ENCODE measurements at regions not wholly inside any gene's neighbourhood (a gene's known extent, or its start where the extent isn't known, plus 50 kb on each side); places are given as distances from the start of the nearest gene placed in this dataset.

GRCh38 chrX:42107495-42108488 lies 184.4 kb upstream of the CASK start:
- no peaks in the 10 kb centered on the region for H3K27me3 ChIP-seq (ENCODE audit: insufficient read depth, low read length)
- H3K9me2 ChIP-seq (ENCODE audit: low read depth, low read length) = no peaks in the 10 kb centered on the region
- H4K20me1 ChIP-seq (ENCODE audit: insufficient read depth, low read length) = no peaks in the 10 kb centered on the region
- H3K9me3 ChIP-seq (ENCODE audit: low read length) = no peaks in the 10 kb centered on the region
- no peak overlapping the region for H3K4me3 ChIP-seq (ENCODE audit: low read depth, low read length, poor library complexity, severe bottlenecking)
- H3K9ac ChIP-seq (ENCODE audit: low read length) = no peak overlapping the region
- no peaks in the 10 kb centered on the region for H3K36me3 ChIP-seq (ENCODE audit: insufficient read depth, low read length)
- H3K4me2 ChIP-seq (ENCODE audit: low read length) = no peak overlapping the region
- no peak overlapping the region for H2AFZ ChIP-seq (ENCODE audit: low read length)
- TF ChIP-seq EZH2 (IDR thresholded peaks at IDR 0.05; ENCODE audit: borderline replicate concordance, low read length) (no peak), CTCF (IDR thresholded peaks at IDR 0.05; ENCODE audit: low read length) (no peak)
- no peaks in the 10 kb centered on the region for H3K79me2 ChIP-seq (ENCODE audit: insufficient read depth, low read length)
- no peak overlapping the region for H3K27ac ChIP-seq (ENCODE audit: low read depth, low read length, poor library complexity, severe bottlenecking)
- H3F3A ChIP-seq (ENCODE audit: insufficient read depth, low read length) = no peaks in the 10 kb centered on the region
- no peaks in the 10 kb centered on the region for H3K4me1 ChIP-seq (ENCODE audit: insufficient read depth, low read length, severe bottlenecking)

GRCh38 chrX:42106556-42106955 lies 183.2 kb upstream of the CASK start:
- Histone ChIP-seq H3K79me2 (ENCODE audit: insufficient read depth, low read length) (no peaks in the 10 kb centered on the region), H2AFZ (ENCODE audit: low read length) (no peak overlapping the region), H3K9ac (ENCODE audit: low read length) (no peak overlapping the region), H3K9me3 (ENCODE audit: low read length) (no peaks in the 10 kb centered on the region), H4K20me1 (ENCODE audit: insufficient read depth, low read length) (no peaks in the 10 kb centered on the region), H3K27ac (ENCODE audit: low read depth, low read length, poor library complexity, severe bottlenecking) (no peak overlapping the region), H3K4me2 (ENCODE audit: low read length) (no peak overlapping the region), H3K9me2 (ENCODE audit: low read depth, low read length) (no peaks in the 10 kb centered on the region), H3K4me1 (ENCODE audit: insufficient read depth, low read length, severe bottlenecking) (no peaks in the 10 kb centered on the region), H3F3A (ENCODE audit: insufficient read depth, low read length) (no peaks in the 10 kb centered on the region), H3K4me3 (ENCODE audit: low read depth, low read length, poor library complexity, severe bottlenecking) (no peak overlapping the region), H3K36me3 (ENCODE audit: insufficient read depth, low read length) (no peaks in the 10 kb centered on the region), H3K27me3 (ENCODE audit: insufficient read depth, low read length) (no peaks in the 10 kb centered on the region)
- TF ChIP-seq CTCF (IDR thresholded peaks at IDR 0.05; ENCODE audit: low read length) (no peak), EZH2 (IDR thresholded peaks at IDR 0.05; ENCODE audit: borderline replicate concordance, low read length) (no peak)

- Histone ChIP-seq H2AFZ (ENCODE audit: low read length) (no peak overlapping the region), H3K79me2 (ENCODE audit: insufficient read depth, low read length) (no peaks in the 10 kb centered on the region), H3F3A (ENCODE audit: insufficient read depth, low read length) (no peaks in the 10 kb centered on the region), H4K20me1 (ENCODE audit: insufficient read depth, low read length) (no peaks in the 10 kb centered on the region), H3K4me3 (ENCODE audit: low read depth, low read length, poor library complexity, severe bottlenecking) (no peak overlapping the region), H3K27me3 (ENCODE audit: insufficient read depth, low read length) (no peaks in the 10 kb centered on the region), H3K9me2 (ENCODE audit: low read depth, low read length) (no peaks in the 10 kb centered on the region), H3K9me3 (ENCODE audit: low read length) (no peaks in the 10 kb centered on the region), H3K9ac (ENCODE audit: low read length) (no peak overlapping the region), H3K4me1 (ENCODE audit: insufficient read depth, low read length, severe bottlenecking) (no peaks in the 10 kb centered on the region), H3K27ac (ENCODE audit: low read depth, low read length, poor library complexity, severe bottlenecking) (no peak overlapping the region), H3K36me3 (ENCODE audit: insufficient read depth, low read length) (no peaks in the 10 kb centered on the region), H3K4me2 (ENCODE audit: low read length) (no peak overlapping the region)
- no peak for TF ChIP-seq CTCF (IDR thresholded peaks at IDR 0.05; ENCODE audit: low read length)
- TF ChIP-seq EZH2 (IDR thresholded peaks at IDR 0.05; ENCODE audit: borderline replicate concordance, low read length) = no peak
Observed at GRCh38 chrX:42102586-42103282, 179.4 kb upstream of the CASK start.

All from OCI-LY1 (cell line).